ENCODE measurements at regions not wholly inside any gene's neighbourhood (a gene's known extent, or its start where the extent isn't known, plus 50 kb on each side); places are given as distances from the start of the nearest gene placed in this dataset.
"Not testable (repeated sequence)": the region's sequence is repeated elsewhere in the genome, so short reads cannot be mapped to it uniquely, and the experiment has no call there.

- no peak for DNase-seq
Observed at GRCh38 chr5:57937025-57937424, 454.4 kb upstream of the ACTBL2 start.

- no peak for DNase-seq
Observed at GRCh38 chr5:57932761-57933160, 450.1 kb upstream of the ACTBL2 start.

- no peak for DNase-seq
Observed at GRCh38 chr5:57931807-57932206, 449.2 kb upstream of the ACTBL2 start.

DNA sequence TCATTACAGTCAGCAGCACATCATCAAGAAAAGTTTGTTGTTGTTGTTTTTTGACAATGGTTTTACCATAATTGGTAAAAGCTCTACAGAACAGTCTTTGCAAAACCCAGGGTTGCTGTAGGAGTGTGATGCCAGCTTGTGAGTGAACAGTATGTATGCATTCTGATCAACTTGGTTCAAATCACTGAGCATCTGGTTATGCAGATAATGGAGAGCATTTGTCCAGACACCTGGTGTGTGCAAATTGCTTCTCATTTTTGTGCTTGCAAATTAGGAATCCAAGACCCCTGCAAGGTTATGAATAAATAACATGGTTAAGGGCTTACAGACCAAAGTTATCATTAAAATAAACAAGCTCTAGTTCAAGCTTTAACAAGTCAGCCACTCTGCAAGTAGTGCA is 448.7 kb upstream of the ACTBL2 start:
- no peak for DNase-seq

DNA sequence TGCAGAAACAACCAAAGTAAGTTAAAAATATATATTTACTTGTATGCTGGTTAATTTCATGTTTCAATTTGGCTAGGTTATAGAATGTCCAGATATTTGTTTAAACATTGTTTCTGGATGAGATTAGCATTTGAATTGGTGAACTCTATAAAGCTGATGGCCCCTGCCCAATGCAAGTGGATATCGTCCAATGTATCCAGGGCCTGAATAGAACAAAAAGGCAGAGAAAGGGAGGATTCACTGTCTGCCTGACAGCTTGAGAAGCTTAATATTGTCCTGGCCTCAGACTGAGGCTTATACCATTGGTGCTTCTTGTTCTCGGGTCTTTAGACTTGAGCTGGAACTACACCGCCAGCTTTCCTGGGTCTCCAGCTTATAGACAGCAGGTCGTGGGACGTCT is 446.7 kb upstream of the ACTBL2 start:
- DNase-seq: no peak

DNA sequence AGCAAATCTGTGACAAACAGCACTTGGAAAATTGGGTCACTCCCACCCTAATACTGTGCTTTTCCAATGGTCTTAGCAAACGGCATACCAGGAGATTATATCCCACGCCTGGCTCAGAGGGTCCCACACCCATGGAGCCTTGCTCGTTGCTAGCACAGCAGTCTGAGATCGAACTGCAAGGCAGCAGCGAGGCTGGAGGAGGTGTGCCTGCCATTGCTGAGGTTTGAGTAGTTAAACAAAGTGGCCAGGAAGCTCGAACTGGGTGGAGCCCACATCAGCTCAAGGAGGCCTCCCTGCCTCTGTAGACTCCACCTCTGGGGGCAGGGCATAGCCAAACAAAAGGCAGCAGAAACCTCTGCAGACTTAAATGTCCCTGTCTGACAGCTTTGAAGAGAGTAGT is 440.5 kb upstream of the ACTBL2 start:
- DNase-seq: not testable (repeated sequence)

GRCh38 chr5:57917004-57917403 is 434.4 kb upstream of the ACTBL2 start:
- DNase-seq: no peak

GRCh38 chr5:57915536-57915935 is 432.9 kb upstream of the ACTBL2 start:
- no peak for DNase-seq

GRCh38 chr5:57911438-57911837 is 428.8 kb upstream of the ACTBL2 start:
- DNase-seq: no peak

DNA sequence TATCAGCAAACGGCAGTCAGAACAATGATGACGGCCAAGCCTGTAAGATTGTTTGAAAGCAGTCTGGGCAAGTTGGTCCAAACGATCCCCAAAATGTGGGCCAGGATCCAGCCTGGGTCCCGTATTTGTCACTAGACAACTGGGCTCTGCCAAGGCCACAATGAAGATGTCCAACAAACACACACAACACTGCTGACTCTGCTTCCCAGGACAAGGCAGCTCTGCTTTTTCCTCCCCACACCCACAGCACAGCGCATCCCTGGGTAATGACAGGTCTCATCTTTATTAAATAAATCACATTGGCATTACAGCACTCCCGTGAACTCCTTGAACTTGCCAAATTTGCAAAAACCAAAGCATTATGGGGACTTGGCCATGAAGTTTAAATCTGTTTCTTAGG is 424.1 kb upstream of the ACTBL2 start:
- no peak for DNase-seq

- DNase-seq: no peak
Observed at GRCh38 chr5:57903458-57903857, 420.8 kb upstream of the ACTBL2 start.

DNA sequence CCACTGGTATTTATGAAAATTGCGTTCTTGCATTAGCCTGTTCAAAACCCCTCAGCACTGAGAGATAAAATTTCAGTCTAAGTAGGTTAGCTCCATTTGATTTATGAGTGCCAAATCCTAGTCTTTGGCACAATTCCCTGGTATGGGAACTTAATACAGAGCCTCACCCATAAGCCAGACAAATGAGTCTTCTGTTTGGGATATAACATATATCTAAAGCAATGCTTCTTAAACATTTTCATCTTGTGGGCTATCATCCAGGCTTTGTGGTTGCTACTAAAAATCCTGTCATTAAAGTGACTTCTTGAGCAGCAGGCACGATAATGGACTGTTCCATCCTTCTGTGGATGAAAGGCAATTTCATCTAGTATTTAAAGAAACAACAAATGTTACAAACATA is 419.5 kb upstream of the ACTBL2 start:
- no peak for DNase-seq

GRCh38 chr5:57900381-57900944 is 417.9 kb upstream of the ACTBL2 start:
- no peak for DNase-seq

GRCh38 chr5:57896576-57896975 is 414.0 kb upstream of the ACTBL2 start:
- DNase-seq: no peak

GRCh38 chr5:57895766-57896165 is 413.2 kb upstream of the ACTBL2 start:
- no peak for DNase-seq

DNA sequence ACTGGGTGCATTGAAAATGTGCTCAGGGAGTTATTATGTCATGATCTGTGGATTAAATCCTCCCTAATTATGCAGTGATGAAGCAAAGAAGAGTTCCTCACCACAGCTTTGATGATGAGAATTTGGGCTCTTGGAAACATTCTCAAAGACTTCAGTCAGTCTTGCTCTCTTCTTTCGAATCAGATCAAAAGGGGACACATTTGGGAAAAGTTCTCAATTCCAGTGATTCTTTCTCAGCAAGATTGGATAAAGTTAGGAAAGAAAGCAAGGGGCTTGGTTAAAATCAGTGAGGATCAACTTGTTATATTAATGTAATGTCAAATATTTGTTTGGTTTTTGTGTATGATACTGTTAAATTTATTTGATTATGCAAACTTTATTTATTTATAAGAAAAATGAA is 411.3 kb upstream of the ACTBL2 start:
- no peak for DNase-seq

DNA sequence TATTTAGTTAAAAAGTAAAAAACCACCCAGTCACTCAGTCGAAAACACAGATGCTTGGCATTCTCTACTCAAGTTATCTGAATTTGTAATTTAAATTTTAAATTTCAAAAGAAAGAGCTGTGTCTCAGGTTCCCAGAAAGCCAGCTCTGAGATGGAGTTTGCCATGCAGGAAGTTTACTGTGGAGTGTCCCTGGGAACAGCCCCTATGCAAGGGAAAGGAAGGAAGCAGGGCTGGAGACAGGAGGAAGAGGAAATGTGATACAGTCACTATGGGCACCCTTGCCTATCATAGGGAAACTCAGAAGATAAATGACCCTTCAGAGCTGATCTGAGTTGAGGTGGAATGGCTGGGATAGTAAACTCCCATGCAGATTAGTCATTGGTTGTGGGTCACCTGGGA is 408.8 kb upstream of the ACTBL2 start:
- no peak for DNase-seq

- no peak for DNase-seq
Observed at GRCh38 chr5:57889558-57889957, 406.9 kb upstream of the ACTBL2 start.

DNA sequence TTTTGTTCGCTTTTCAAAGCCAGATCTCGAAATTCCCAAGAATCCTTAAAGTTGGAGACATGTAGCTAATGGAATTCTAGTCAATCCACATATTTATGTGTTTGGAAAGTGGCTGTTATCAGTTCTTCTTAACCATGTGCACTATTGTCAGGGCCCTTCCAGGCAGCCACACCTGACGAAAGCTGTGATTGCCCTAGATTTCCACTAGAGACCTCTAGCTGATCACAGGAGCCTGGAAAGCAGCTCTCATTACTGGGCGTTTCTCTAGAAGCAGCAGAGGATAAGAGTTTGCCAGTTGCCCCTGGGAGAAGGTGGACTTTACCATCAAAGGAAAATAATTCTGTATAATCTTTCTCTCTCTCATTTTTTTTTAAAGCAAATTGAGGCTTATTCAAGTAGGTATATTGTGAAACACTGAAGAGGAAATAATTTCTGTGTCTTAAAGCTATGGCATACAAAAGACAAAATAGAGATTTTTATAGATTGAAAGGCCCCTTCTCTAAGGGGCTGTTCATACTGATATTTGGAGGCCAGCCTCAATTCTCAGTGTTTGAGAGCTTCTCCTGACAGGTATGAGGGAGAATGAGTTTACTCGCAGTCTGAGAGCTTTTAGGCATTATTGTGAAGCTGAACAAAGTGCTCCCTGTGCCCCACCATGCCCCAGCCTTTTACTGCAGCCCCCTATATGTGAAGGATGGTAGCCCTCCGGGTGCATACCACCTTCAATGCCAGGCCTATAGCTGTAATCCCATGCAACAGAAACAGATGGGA is 405.4 kb upstream of the ACTBL2 start:
- no peak for DNase-seq

- DNase-seq: no peak
Observed at GRCh38 chr5:57884346-57885102, 401.9 kb upstream of the ACTBL2 start.

GRCh38 chr5:57880216-57880615 is 397.6 kb upstream of the ACTBL2 start:
- DNase-seq: no peak

GRCh38 chr5:57878301-57878722 is 395.7 kb upstream of the ACTBL2 start:
- no peak for DNase-seq

DNA sequence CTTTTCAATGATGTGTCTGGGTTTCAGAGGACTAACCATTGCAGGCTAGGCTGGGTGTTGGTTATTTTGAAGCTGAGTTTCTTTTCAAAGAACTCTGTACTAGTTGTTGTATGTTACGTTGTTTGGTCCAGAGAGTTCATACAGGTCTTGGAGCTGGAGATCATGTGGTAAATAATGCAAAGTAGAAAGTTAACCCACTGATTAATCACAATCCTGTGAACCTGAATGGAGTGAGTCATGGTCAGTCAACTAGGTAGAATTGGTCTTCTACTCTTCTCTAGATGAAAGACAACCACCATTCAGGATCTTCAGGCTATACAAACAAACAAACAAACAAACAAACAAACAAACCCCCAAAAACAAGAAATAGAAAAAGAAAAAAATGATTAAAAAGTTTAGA is 388.9 kb upstream of the ACTBL2 start:
- DNase-seq: no peak

DNA sequence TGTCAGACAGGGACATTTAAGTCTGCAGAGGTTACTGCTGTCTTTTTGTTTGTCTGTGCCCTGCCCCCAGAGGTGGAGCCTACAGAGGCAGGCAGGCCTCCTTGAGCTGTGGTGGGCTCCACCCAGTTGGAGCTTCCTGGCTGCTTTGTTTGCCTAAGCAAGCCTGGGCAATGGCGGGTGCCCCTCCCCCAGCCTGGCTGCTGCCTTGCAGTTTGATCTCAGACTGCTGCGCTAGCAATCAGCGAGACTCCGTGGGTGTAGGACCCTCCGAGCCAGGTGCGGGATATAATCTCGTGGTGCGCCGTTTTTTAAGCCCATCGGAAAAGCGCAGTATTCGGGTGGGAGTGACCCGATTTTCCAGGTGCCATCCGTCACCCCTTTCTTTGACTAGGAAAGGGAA is 387.7 kb upstream of the ACTBL2 start:
- not testable (repeated sequence) for DNase-seq
